HepG2 (cell line): ENCODE measurements at regions not wholly inside any gene's neighbourhood (a gene's known extent, or its start where the extent isn't known, plus 50 kb on each side); places are given as distances from the start of the nearest gene placed in this dataset.
A peak's percentile ranks its signal among the peaks of the same experiment; 100 is the strongest.

Experiments used
- ATAC-seq: fragments of 200-7000 bp; cut with Tn5 transposase; 3 replicates; pipeline ENCODE4 v1.9.1; 2020; ENCODE audit warnings: mild to moderate bottlenecking, moderate library complexity
- BruUV-seq: library from RNA; stranded (reverse); fragments of 400-500 nt; replicated peaks from 2 replicates; lab custom pipeline; 2021; lab: Mats Ljungman, UMichigan
- CTCF ChIA-PET: fragments of 300-600 bp; formaldehyde crosslinking; extraction: SDS; loops from one replicate; lab custom pipeline; 2021; ENCODE audit warnings: low total read pairs, inconsistent platforms, low intra/inter-chr PET ratio; lab: Yijun Ruan, JAX
- POLR2A ChIA-PET: fragments of 350-600 bp; sonication (Branson Sonifier 250); formaldehyde crosslinking; loops from one replicate; lab custom pipeline; 2020; ENCODE audit warnings: antibody characterized with exemption, inconsistent platforms; lab: Yijun Ruan, JAX
- DNase-seq: peaks from one replicate; pipeline ENCODE4 v3.0.0-alpha.2; 2015; ENCODE audit warnings: low spot score
- FAIRE-seq: peaks from 3 replicates; lab custom pipeline; 2011; peaks lifted over from hg19 to GRCh38; lab: Jason Lieb, UNC
- H2AFZ ChIP-seq: one replicate; pipeline ENCODE4 v1.6.1; 2011; ENCODE audit warnings: low read length, inconsistent platforms
- H3K27ac ChIP-seq: fragments of 300-600 bp; 3 replicates; pipeline ENCODE4 v1.8.0; 2011; ENCODE audit warnings: mixed run types, mild to moderate bottlenecking, mixed read lengths, low read length, inconsistent platforms; ENCODE audit not compliant: insufficient read depth; ENCODE audit errors: extremely low read length
- H3K27me3 ChIP-seq, 2 experiments: fragments of 200-600 bp in 1 of 2; 2 replicates in 1 of 2; 3 replicates in 1 of 2; pipeline versions ENCODE4 v1.6.0 to v1.8.0; 2011; ENCODE audit warnings: low read length in 2 of 2, mild to moderate bottlenecking in 2 of 2, moderate library complexity in 2 of 2, inconsistent platforms in 1 of 2; ENCODE audit not compliant: insufficient read depth in 2 of 2, control insufficient read depth in 1 of 2
- H3K36me3 ChIP-seq, 2 experiments: fragments of 200-600 bp in 1 of 2; replicated peaks in 1 of 2; 2 replicates in 1 of 2; 3 replicates in 1 of 2; pipeline versions ENCODE4 v1.5.1 to v1.8.0; 2011; ENCODE audit warnings: low read length in 2 of 2, inconsistent platforms in 1 of 2; ENCODE audit not compliant: insufficient read depth in 2 of 2, control insufficient read depth in 1 of 2
- H3K4me1 ChIP-seq: 2 replicates; pipeline ENCODE4 v1.5.1; 2012; ENCODE audit warnings: low read length, inconsistent platforms; ENCODE audit not compliant: insufficient read depth
- H3K4me2 ChIP-seq: 2 replicates; pipeline ENCODE4 v1.6.0; 2011; ENCODE audit warnings: low read depth, low read length, inconsistent platforms
- H3K4me3 ChIP-seq, 3 experiments: fragments of 200-600 bp in 1 of 3; sonication (generic), shearing (Covaris generic) in 1 of 3; replicated peaks in 1 of 3; 2 replicates each; pipeline ENCODE4 v1.5.1; 2011 to 2016; ENCODE audit warnings: low read length in 3 of 3, inconsistent platforms in 2 of 3, low read depth in 2 of 3, mild to moderate bottlenecking in 2 of 3, control low read depth in 1 of 3, mixed read lengths in 1 of 3; ENCODE audit not compliant: insufficient read depth in 1 of 3
- H3K79me2 ChIP-seq: one replicate; pipeline ENCODE4 v1.6.1; 2011; ENCODE audit warnings: low read length, inconsistent platforms; ENCODE audit not compliant: insufficient read depth
- H3K9ac ChIP-seq: 2 replicates; pipeline ENCODE4 v1.6.0; 2011; ENCODE audit warnings: mild to moderate bottlenecking, low read depth, low read length, inconsistent platforms; ENCODE audit not compliant: insufficient read depth
- H3K9me3 ChIP-seq: 2 replicates; pipeline ENCODE4 v1.5.1; 2012; ENCODE audit warnings: mild to moderate bottlenecking, low read length
- H4K20me1 ChIP-seq: 2 replicates; pipeline ENCODE4 v1.6.0; 2011; ENCODE audit warnings: inconsistent platforms, mild to moderate bottlenecking, low read length, moderate library complexity; ENCODE audit not compliant: insufficient read depth
- ATM ChIP-seq: fragments of 450-650 bp; IDR thresholded peaks from 2 replicates; pipeline ENCODE4 v1.7.1; 2017; ENCODE audit warnings: mild to moderate bottlenecking, borderline replicate concordance
- CREM ChIP-seq, 2 experiments: sonication (generic) in 1 of 2; formaldehyde crosslinking in 1 of 2; IDR thresholded peaks; 2 replicates each; pipeline versions ENCODE4 v1.4.0 to v1.6.1; 2016 to 2020; ENCODE audit warnings: antibody characterized with exemption in 1 of 2, mild to moderate bottlenecking in 1 of 2, missing genetic modification reagents in 1 of 2
- ELF3 ChIP-seq: IDR thresholded peaks from 2 replicates; pipeline ENCODE4 v1.6.1; 2016; ENCODE audit warnings: missing genetic modification reagents, missing compliant biosample characterization
- REL ChIP-seq: sonication (generic); formaldehyde crosslinking; conservative IDR thresholded peaks from 2 replicates; pipeline ENCODE4 v1.8.0; 2022; ENCODE audit warnings: mild to moderate bottlenecking, missing genetic modification reagents, moderate library complexity
- SOX5 ChIP-seq: IDR thresholded peaks from 2 replicates; pipeline ENCODE4 v1.6.1; 2016; ENCODE audit warnings: borderline replicate concordance
- XRCC5 ChIP-seq: fragments of 200-400 bp; formaldehyde crosslinking; optimal IDR thresholded peaks from 2 replicates; pipeline ENCODE3; 2017; ENCODE audit warnings: mild to moderate bottlenecking, low read length
- ZNF12 ChIP-seq: sonication (generic); formaldehyde crosslinking; IDR thresholded peaks from 2 replicates; pipeline ENCODE4 v1.5.0; 2020; ENCODE audit warnings: missing genetic modification reagents
- ZNF746 ChIP-seq: sonication (generic); formaldehyde crosslinking; IDR thresholded peaks from 2 replicates; pipeline ENCODE4 v1.8.0; 2022; ENCODE audit warnings: mild to moderate bottlenecking, missing genetic modification reagents
- WGBS: methylation state at CpG from one replicate; pipeline ENCODE4 v1.1.6; 2017; ENCODE audit warnings: low lambda C conversion rate; 5-methylcytosine and 5-hydroxymethylcytosine counted together
- in situ Hi-C: cut with HindIII; loops from 2 replicates; pipeline ENCODE4 v1.10.0; 2017; ENCODE audit warnings: low pct_unique_long_range_greater_than_20kb; ENCODE audit not compliant: extremely low pct_ligation_motif_present
- intact Hi-C: fragments of 100-400 bp; cut with micrococcal nuclease; formaldehyde crosslinking; loops from one replicate; pipeline ENCODE4 v1.10.0; 2022; ENCODE audit not compliant: unreplicated experiment
- TF ChIP-seq, protein P1 (sequence below): sonication (generic); formaldehyde crosslinking; IDR thresholded peaks from 2 replicates; pipeline ENCODE4 v1.5.1; 2020; ENCODE audit warnings: mild to moderate bottlenecking, missing genetic modification reagents, borderline replicate concordance
- TF ChIP-seq, protein P2 (sequence below): sonication (generic); formaldehyde crosslinking; IDR thresholded peaks from 2 replicates; pipeline ENCODE4 v1.8.0; 2022; ENCODE audit warnings: missing genetic modification reagents, mild to moderate bottlenecking, moderate library complexity, borderline replicate concordance
- TF ChIP-seq, protein P3 (sequence below): IDR thresholded peaks from 2 replicates; pipeline ENCODE4 v1.6.1; 2012; ENCODE audit warnings: low read length, improper control_type of control experiment

DNA sequence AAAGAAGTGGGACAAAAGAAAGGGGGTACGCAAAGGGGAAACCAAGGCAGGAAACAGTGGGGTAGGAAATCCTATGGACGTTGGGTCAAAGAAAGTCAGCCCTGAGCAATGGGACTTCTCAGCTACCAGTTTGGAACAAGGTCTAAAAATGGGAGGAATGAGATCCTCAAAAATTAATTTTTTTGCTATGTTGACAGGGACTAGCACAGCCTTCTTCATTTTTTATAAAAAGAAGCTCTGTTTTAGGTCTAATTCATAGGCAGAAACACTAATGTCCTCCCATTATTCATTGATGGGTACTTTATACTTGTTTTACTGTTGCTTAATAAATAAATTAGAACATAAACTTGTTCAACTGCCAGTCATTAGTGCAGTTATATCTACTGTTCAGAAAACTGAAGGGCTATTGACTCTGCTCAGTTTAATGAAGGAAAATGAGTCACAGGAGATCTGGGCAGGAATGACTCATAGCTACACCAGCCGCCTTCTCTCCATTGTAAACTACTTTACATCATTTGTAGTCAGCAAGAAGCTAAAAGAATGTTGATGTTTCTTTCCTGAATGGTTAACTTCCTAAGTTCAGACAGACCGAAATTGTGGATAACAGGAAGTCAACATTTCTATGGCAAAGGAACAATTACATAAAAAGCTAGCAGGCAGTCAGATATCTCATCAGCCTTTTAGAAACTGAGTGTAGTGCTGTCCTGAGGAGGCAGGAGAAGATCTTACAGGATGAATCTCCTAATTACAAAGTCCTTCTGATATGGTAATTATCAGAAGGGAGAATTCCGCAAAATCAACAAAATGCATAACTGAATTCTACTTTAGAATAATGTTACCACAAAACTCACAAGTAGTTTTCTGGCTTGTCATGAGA is 356.4 kb upstream of the PKN2 start (continued):
- no peak for TF ChIP-seq ATM
- TF ChIP-seq, protein P1, sequence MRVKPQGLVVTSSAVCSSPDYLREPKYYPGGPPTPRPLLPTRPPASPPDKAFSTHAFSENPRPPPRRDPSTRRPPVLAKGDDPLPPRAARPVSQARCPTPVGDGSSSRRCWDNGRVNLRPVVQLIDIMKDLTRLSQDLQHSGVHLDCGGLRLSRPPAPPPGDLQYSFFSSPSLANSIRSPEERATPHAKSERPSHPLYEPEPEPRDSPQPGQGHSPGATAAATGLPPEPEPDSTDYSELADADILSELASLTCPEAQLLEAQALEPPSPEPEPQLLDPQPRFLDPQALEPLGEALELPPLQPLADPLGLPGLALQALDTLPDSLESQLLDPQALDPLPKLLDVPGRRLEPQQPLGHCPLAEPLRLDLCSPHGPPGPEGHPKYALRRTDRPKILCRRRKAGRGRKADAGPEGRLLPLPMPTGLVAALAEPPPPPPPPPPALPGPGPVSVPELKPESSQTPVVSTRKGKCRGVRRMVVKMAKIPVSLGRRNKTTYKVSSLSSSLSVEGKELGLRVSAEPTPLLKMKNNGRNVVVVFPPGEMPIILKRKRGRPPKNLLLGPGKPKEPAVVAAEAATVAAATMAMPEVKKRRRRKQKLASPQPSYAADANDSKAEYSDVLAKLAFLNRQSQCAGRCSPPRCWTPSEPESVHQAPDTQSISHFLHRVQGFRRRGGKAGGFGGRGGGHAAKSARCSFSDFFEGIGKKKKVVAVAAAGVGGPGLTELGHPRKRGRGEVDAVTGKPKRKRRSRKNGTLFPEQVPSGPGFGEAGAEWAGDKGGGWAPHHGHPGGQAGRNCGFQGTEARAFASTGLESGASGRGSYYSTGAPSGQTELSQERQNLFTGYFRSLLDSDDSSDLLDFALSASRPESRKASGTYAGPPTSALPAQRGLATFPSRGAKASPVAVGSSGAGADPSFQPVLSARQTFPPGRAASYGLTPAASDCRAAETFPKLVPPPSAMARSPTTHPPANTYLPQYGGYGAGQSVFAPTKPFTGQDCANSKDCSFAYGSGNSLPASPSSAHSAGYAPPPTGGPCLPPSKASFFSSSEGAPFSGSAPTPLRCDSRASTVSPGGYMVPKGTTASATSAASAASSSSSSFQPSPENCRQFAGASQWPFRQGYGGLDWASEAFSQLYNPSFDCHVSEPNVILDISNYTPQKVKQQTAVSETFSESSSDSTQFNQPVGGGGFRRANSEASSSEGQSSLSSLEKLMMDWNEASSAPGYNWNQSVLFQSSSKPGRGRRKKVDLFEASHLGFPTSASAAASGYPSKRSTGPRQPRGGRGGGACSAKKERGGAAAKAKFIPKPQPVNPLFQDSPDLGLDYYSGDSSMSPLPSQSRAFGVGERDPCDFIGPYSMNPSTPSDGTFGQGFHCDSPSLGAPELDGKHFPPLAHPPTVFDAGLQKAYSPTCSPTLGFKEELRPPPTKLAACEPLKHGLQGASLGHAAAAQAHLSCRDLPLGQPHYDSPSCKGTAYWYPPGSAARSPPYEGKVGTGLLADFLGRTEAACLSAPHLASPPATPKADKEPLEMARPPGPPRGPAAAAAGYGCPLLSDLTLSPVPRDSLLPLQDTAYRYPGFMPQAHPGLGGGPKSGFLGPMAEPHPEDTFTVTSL: peak; percentile 65; the same call in 1 of the 2 replicates
- TF ChIP-seq ELF3 (CRISPR knock-in tag): peak; percentile 54
- TF ChIP-seq XRCC5: no peak
- TF ChIP-seq SOX5 (CRISPR knock-in tag): peak; percentile 24; the same call in 1 of the 2 replicates
- TF ChIP-seq, all 625 proteins: peak for 17

DNA sequence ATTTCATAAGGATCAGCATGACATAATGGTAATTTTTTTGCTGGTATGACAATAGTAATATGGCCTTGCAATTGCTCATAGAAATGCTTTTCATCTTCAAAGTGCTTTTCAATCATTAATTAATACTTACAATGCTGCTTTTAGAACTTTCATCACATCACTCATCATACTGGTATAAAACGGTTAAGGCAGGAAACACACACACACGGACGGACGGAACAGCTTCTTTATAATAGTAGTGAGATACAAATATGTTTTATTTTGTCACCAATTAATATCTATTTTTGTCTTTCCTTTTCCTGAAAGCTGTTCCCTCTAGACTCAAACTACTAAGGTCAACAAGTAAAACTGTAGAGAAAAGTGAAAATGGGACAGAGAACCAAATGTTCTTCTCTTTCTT is 353.9 kb upstream of the PKN2 start:
- intact Hi-C loops: no loop called here
- CTCF ChIA-PET: no interaction called here
- no TSS peak for BruUV-seq
- in situ Hi-C loops: no loop called here
- ATAC-seq: no peak
- Histone ChIP-seq H3K4me1 (0 out of 2 replicates have a peak, but pooled peaks cover 12% of the 10 kb centered on the region), H3K4me2 (no peak overlapping the region), H3K36me3 (no peaks in the 10 kb centered on the region), H3K4me3 (no peak overlapping the region), H3K9ac (no peak overlapping the region), H3K27me3 (no peaks in the 10 kb centered on the region), H2AFZ (no peak overlapping the region), H4K20me1 (no peaks in the 10 kb centered on the region), H3K79me2 (no peaks in the 10 kb centered on the region), H3K9me3 (no peaks in the 10 kb centered on the region), H3K27ac (no peak overlapping the region)
- POLR2A ChIA-PET: no interaction called here
- WGBS: 73% methylated on average over 4 of the region's 4 CpGs
- no peak for FAIRE-seq
- DNase-seq: no peak
- TF ChIP-seq CREM (IDR thresholded peaks at IDR 0.05): no peak
- no peak for TF ChIP-seq CREM (CRISPR knock-in tag; IDR thresholded peaks at IDR 0.05)
- no peak for TF ChIP-seq REL (CRISPR knock-in tag)
- TF ChIP-seq ZNF746 (CRISPR knock-in tag): no peak
- TF ChIP-seq ZNF12 (CRISPR knock-in tag): no peak
- TF ChIP-seq, protein P2, sequence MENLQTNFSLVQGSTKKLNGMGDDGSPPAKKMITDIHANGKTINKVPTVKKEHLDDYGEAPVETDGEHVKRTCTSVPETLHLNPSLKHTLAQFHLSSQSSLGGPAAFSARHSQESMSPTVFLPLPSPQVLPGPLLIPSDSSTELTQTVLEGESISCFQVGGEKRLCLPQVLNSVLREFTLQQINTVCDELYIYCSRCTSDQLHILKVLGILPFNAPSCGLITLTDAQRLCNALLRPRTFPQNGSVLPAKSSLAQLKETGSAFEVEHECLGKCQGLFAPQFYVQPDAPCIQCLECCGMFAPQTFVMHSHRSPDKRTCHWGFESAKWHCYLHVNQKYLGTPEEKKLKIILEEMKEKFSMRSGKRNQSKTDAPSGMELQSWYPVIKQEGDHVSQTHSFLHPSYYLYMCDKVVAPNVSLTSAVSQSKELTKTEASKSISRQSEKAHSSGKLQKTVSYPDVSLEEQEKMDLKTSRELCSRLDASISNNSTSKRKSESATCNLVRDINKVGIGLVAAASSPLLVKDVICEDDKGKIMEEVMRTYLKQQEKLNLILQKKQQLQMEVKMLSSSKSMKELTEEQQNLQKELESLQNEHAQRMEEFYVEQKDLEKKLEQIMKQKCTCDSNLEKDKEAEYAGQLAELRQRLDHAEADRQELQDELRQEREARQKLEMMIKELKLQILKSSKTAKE (CRISPR knock-in tag): no peak
- TF ChIP-seq, protein P3, sequence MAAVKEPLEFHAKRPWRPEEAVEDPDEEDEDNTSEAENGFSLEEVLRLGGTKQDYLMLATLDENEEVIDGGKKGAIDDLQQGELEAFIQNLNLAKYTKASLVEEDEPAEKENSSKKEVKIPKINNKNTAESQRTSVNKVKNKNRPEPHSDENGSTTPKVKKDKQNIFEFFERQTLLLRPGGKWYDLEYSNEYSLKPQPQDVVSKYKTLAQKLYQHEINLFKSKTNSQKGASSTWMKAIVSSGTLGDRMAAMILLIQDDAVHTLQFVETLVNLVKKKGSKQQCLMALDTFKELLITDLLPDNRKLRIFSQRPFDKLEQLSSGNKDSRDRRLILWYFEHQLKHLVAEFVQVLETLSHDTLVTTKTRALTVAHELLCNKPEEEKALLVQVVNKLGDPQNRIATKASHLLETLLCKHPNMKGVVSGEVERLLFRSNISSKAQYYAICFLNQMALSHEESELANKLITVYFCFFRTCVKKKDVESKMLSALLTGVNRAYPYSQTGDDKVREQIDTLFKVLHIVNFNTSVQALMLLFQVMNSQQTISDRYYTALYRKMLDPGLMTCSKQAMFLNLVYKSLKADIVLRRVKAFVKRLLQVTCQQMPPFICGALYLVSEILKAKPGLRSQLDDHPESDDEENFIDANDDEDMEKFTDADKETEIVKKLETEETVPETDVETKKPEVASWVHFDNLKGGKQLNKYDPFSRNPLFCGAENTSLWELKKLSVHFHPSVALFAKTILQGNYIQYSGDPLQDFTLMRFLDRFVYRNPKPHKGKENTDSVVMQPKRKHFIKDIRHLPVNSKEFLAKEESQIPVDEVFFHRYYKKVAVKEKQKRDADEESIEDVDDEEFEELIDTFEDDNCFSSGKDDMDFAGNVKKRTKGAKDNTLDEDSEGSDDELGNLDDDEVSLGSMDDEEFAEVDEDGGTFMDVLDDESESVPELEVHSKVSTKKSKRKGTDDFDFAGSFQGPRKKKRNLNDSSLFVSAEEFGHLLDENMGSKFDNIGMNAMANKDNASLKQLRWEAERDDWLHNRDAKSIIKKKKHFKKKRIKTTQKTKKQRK: no peak
